Superior temporal gyrus (tissue), 1 donor: ENCODE measurements at regions not wholly inside any gene's neighbourhood (a gene's known extent, or its start where the extent isn't known, plus 50 kb on each side); places are given as distances from the start of the nearest gene placed in this dataset.
"Not testable (repeated sequence)": the region's sequence is repeated elsewhere in the genome, so short reads cannot be mapped to it uniquely, and the experiment has no call there.

Experiments used
- DNase-seq: peaks from one replicate; pipeline ENCODE4 v3.0.0-alpha.2; 2016; ENCODE audit errors: extremely low spot score

DNA sequence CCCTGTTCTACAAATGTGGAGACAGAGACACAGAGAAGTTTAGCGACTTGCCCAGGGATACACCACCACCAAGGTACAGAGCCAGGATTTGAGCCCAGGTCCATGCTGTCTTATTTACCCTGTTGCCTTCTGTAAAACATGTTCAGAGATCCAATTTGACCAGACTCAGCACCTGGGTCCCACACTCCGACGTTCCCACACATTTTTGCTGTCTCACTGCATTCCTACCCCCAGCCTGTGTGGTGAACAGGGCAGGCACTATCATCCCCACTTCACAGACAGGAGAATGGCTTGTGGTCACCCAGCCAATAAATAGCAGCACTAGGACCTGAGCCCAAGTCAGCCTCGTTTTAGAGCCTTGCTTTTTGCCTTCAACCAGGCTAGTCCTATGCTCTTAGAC lies 102.8 kb downstream of the PJA1 start:
- no peak for DNase-seq

DNA sequence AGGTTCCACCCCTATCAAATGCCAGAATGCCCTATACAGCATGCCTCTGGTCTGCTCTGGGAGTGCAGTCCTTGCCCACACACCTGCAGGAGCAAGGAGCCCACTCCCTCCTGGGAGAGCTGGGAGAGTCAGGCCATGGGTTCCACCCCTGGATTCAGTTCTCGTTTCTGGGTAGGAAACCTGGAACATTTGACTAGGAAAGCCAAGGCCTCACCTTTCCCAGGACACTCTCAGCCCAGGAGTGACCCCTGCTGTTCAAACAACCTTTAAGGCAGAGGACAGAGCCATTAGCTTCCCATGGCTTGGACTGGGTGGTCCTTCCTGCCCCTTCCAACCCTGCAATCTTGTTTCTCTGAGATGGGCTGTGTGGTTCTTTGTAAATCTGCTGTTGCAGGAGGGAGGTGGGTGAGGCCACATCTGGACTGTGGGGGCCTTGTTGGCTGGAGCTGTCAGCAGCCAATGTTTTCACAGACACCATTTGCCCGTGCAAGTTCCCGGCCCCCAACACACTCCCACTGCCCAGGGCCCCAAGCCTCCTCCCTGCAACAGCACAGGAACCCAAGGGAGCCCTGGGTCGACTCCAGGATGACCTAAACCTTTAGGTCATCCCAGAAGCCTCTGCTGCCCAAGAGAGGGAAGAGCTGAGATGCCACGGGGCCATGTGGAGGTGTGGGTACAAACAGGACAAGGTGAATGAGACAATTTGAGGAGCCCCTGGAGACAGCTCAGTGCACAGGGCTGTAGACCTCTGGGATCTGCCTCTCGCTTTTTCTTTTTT lies 104.4 kb downstream of the PJA1 start:
- DNase-seq, result no peak

DNA sequence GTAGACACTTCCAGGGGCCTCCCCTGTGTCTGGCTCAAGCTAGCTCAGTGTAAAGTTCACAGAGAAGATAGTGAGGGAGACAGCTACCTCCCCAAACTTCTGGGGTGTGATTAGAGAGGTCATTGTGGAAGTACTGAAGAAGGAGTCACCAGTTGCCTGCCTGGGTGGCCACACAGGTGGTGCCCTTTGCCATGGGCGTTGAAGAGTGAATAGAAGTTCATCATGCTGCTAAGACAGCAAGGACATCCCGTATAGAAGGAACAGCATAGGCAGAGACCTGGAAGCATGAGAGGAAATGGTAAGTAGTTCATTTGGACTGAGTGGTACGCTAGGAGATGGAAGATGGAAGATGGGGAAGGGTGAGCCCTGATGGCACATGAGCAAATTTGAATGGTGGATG lies 110.1 kb downstream of the PJA1 start:
- no peak for DNase-seq

DNA sequence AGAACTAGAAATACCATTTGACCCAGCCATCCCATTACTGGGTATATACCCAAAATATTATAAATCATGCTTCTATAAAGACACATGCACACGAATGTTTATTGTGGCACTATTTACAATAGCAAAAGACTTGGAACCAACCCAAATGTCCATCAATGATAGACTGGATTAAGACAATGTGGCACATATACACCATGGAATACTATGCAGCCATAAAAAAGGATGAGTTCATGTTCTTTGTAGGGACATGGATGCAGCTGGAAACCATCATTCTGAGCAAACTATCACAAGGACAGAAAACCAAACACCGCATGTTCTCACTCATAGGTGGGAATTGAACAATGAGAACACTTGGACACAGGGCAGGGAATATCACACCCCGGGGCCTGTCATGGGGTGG lies 110.8 kb downstream of the PJA1 start:
- not testable (repeated sequence) for DNase-seq

DNA sequence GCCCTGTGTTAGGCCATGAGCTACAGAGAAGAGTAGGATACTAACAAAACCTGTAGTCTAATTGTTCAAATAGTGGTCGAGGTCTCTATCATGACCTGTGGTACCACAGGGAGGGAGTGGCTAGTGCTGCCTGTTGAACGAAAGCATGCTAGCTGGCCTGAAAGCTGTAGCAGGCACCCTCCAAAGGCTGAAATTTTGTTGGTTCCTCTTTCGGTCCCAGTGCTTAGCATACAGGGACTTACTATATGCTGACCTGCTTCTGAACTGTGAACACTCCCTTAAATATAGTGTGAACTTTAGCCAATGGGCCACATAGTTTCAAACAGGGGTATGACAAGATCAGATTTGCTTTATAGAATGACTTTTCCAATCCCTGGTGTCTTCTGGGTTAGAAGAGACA lies 113.4 kb downstream of the PJA1 start:
- no peak for DNase-seq

DNA sequence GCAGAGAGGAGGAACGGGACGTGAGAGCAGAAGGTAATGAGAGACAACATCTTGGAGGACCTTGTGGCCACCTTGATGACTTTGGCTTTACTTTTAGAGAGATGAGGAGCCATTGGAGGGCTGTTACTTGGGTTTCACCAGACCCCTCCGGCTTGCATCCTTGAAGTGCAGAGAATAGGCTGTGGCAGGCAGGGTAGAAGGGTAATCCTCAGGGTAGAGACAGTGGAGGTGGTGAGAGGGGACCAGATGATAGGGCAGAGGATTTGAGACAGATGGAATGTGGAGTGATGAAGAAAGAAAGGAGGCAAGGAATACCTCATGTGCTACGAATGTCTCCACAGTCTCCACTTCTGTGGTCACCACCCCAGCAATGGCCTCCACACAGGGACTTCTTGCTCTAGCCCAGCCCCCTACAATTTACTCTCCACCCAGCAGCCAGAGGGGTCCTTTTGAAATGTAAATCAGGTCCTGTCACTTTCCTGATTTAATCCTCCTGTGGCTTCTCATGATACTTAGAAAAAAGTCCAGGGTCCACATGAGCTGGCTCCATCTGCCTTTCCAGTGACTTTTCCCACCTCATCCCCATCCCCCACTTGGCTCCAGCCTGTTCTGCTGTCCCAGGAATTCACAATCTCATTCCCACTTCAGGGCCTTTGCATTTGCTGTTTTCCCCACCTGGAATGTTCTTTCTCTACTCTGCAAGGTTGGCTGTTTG lies 115.0 kb downstream of the PJA1 start:
- DNase-seq, result no peak

DNA sequence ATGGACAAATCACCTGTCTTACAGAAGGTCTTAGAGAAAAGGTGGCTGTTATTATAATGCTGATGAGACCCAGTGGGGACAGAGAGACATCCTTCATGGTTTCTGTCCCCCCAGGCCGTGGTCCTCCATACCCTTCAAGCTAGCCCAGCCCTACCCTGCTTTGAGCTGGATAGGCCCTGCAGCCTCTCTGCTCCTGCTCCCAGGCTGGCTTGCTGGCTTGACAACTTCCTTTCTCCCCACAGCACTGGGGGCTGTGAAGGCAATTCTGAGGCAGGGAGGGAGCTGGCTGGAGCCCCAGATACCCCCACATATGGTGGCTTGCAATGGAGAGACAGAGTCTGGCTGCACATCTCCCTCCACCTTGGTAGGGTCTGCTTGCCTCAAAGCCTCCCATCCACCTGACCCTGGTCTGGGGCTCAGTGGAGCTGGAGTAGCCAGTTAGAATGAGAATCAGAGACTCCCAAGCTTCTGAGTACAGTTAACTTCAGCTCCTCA lies 118.2 kb downstream of the PJA1 start:
- DNase-seq, result no peak

DNA sequence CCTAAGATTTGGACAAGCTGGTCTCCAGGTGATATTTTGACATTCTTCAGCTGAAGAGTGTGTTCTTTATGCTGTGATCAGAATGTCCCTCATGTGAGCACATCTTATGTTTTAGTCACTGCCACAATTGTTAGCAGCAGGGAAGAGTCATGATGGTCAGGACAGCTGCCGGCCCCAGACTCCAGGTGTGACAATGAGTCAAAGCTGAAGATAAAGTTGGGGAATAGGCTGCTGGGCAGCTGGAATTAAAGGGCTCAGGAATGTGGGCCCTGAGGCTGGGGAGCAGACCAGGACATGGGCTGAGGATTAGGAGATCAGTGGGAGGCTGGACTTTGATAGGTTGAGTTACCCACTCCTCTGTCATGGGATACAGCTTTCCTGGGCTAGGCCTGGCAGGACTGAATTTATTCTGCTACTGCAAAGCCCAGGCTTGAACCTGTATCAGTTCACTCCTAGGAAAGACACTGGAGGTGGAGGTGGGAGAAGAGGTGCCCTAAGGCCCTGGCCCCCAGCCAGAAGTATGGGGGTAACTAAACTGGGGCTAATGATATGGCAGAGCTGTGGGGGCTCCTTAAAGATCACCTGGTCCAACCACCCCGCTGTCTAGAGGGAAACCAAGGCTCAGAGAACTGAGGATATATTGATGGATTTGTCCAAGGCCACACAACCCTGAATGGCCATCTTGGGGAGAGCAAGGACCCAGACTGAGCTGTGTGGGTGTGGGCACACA lies 119.5 kb downstream of the PJA1 start:
- DNase-seq, result no peak

DNA sequence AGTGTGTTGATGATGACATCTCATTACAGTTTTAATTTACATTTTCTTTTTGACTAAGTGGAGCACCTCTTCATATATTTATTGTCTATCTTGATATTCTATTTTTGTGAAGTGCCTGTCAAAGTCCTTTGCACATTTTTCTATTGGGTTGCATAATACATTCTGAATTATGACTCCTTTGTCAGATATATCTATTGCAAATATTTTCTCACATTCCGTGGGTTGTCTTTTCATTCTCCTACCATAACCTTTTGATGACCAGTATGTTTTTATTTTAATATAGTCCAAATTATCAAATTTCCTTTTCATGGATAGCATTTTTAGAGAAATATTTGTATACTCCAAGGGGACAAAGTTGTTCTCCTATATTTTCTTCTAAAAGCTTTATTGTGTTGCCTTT lies 126.4 kb downstream of the PJA1 start:
- DNase-seq, result no peak

DNA sequence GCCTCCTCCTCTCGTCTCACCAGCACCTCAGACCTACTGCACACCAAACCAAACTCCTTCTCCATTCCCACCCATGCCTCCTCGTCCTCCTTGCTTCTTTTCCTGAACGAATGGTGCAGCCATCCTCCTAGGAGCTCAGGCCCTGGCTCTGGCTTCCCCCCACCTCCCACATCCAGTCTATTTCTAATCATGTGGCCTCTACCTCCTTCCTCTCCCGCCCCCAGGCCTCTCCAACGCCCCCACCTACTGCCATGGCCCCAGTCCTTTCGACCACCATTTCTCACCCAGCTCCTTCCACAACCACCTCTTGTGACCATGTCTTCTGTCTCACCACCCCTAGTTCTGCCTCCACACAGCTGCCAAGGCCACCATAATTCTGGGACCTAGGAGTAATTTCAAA lies 127.1 kb downstream of the PJA1 start:
- no peak for DNase-seq

DNA sequence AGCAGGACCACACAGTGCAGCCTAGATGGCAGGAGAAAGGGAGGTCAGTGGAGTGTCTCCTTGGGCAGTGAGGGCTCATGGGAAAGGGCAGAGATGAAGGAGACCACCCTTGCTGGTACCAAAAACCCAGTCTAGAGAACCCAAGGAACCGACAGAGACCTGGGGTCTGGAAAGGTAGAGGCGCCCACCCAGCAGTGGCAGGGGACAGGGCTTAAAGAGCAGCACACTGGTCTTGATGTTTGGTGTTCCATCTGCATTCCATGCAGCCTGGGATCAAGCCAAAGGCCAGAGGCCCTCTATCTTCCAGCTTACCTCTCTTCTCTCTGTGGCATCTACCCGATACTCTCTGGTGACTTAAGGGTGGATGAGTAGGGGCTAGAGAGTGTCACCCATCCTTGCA lies 127.5 kb downstream of the PJA1 start:
- no peak for DNase-seq

DNA sequence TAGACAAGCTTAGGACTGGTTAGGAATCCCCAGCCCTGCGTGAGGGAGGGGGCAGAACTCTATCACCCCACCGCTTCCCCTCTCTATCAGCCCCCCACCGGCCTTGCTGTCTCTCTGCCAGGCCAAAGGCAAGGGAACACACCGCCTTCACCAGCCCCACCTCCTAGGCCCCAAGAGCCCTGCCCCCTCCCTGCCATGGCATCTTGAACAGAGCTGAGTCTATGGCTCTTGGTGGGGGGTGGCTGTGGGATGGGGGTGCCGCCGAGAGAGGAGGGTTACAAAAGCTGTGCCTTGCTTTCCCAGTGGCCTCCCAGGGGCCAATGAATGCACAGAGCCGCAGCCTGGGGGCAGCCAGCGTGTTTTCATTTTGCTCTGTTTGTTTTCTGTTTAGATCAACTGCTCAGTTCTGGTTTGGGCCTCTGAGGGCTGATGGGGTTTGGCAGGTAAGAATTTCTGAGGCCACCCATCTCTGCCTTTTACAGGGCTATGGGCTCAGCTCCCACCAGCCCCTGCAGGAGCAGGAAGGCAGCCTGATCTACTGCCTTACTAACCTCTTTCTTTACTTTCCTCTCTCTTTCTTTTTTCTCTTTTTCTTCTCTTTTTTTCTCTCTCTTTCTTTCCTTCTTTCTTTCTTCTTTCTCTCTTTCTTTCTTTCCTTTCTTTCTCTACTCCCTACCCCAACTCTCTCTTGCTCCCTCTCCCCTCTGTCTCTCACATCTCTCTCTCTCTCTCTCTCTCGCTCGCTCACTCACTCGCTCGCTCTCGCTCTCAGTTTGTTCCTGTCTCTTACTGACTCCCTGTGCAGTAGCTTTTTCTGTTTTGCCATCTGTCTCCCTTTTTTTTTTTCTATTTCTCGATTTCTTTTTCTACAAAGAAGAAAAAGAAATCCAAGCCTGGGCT lies 128.3 kb downstream of the PJA1 start:
- no peak for DNase-seq

DNA sequence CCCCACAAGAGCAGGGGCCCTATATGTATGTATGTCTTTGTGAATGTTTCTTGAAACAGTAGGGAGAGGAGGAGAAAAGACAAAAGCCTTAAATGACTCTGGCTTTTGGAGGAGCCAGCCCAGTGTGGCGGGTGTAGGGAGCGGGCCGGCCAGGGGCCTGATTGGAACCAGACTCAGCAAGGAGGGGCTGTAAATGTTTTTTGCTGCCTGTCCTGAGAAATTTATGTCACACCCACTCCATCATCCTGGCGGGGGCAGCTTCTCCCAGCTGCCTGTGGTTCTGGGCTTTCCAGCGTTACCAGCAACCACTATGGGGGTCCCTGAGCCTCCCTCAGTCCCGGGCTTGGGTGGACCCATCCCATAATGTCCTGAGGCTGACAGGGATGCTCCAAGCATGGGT lies 130.8 kb downstream of the PJA1 start:
- no peak for DNase-seq

DNA sequence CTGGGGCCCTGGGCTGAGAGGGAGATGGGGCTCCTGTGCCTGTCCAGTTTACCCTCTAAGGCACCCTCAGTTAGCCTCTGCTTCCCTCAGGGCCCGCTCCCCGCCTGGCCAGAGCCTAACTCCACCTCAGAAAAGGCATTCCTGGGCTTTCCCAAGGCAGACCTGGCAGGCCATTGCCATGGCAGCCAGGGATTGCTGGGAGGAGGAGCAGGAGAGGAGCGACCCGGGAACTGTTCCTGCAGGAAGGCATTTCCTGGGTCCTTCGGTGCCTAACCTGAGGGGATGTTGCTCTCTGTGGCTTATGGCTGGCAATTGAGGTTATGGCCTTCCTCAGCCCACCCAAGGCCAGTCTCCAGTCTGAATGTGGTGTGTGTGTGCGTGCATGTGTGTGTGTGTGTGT lies 131.3 kb downstream of the PJA1 start:
- DNase-seq, result no peak

DNA sequence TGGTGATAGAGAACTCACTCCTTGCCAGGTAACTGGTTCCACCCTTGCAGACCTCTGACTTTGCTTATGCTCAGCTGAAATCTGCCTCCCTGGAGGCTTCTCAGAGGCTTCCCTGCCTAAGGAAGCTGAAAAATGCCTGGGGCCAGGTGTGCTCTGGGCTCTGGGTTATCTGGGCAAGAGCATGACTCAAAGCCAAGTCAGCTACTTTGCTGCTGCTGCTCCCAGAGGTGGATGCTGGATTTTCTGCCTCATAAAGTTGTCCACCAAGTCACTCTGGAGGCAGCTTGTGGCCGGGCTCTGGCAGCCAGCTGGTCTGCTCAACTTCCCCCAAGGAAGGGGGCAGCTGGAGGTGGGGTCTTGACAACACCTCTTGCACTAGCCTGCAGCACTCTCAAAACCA lies 132.7 kb downstream of the PJA1 start:
- no peak for DNase-seq

DNA sequence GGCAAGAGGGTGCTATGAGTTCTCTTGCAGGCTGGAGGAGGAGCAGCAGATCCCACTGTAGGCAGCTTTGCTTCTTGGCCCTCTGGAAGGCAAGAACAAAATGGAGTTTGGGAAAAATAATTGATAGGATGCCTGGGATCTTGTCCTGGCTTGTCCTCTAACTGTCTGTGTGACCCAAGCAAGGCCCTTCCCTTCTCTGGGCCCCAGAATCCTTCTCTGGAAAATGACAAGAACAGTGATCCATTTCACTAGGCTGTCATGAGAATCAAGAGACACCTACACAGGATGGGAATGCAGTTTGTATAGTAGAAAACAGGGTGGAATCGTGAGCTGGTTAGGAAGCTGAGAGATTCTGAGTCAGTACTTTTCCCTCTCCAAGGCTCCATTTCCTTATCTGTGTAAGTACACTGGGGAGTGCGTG lies 133.3 kb downstream of the PJA1 start:
- DNase-seq, result no peak

DNA sequence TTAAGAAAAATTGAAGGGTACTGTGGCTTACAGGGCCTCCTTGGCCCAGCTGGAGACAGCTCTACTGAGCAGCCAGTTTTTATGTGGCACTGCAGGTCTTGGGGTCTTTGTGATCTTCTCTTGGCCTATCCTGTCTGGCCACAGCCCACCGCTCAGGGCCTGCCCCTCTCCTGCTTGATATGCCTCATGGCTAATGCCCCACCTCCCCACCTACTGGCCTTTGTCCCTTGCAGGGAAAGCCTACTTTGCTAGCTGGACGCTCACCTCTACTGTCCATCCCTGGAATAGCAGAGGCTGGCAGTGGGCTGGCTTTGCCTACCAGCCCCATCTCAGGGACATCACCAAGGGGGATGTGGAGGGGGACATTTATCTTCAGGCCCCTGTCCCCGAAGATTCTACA lies 134.1 kb downstream of the PJA1 start:
- no peak for DNase-seq

DNA sequence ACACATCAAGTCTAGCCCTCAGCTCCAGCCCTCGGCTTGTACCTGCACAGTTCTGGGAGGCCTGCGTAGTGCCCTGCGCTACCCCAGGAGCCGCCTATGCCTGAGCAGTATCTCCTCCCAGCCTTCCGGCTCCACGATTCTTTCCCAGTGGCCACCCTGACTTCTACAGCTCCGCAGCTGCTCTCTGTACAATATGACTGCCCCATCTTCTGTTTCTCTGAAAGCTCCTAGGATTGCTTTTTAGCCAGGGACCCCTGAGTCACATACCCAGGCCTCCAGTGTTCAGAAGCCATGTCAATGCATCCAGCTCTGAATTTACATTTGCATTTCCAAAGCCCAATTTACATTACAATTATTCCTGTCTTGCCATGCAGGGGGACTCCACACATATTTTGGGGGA lies 135.5 kb downstream of the PJA1 start:
- no peak for DNase-seq

DNA sequence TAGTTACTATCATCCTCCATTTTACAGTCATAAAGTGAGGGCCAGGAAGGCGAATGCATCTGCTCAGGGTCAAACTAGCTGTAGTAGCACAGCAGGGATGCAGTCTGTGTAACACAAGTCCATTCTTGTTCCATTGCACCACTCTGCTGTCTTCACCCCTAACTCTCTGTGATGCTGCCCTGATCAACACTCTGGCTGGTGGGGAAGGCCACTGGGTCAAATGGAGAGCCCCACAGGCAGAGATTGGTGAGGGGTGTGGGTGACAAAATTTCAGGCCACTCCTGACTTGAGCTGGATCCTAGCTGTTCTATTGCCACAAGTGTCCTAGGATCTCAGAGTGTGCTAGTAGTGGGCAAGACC lies 136.5 kb downstream of the PJA1 start:
- no peak for DNase-seq

DNA sequence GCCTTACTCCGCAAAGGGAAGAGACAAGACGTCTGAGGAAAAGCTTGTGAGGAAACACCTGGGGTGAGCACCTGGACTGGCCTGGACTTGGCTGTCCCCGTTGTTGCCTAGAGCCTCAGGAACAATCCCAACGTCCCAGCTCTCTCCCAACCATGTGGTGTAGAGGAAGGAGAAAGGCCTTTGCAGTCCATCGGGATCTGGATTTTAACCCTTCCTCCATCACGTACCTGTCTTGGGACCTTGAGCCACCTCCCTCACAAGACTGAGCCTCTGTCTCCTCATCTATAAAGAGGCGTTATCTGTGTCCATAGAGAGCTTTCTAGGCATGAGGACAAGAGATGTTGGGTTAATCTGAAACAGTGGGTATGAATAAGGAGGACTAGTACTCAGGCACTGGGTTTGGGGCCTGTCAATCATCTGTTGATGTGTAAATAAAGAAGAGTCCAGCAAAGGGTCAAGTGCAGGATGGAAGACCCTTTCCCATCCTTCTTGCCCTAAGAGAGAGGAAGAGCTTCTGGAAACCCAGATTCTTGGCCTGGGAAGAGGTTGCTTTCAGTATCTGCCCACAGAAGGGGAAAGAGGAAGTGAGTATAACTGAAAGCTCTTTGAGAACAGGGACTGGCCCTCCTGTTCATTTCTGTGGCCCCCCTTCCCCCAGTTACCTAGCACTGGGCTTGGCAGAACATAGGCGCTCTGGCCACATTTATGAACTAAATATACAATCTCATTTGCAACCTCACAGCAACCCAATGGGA lies 137.1 kb downstream of the PJA1 start:
- no peak for DNase-seq
